Stomach (tissue), 8 donors: ENCODE measurements at regions not wholly inside any gene's neighbourhood (a gene's known extent, or its start where the extent isn't known, plus 50 kb on each side); places are given as distances from the start of the nearest gene placed in this dataset.

Experiments used
- DNase-seq, 2 donors: peaks; one replicate each; pipeline versions ENCODE4 v3.0.0 to v3.0.0-alpha.2; 2013 to 2019
- H3K27ac ChIP-seq, 5 donors: fragments of 200-600 bp in 4 of 5; sonication (generic) in 4 of 5; one replicate each; pipeline ENCODE4 v1.5.1; 2013 to 2019; ENCODE audit warnings: mild to moderate bottlenecking in 1 of 5, moderate library complexity in 1 of 5
- H3K27me3 ChIP-seq, 3 donors: fragments of 200-600 bp; sonication (generic); one replicate each; pipeline ENCODE4 v1.5.1; 2017 to 2019; ENCODE audit warnings: mixed run types in 1 of 3
- H3K36me3 ChIP-seq, 4 donors: fragments of 200-600 bp; sonication (generic); 1 replicate in 3 of 4; 2 replicates in 1 of 4; pipeline ENCODE4 v1.5.1; 2016 to 2019
- H3K4me1 ChIP-seq, 4 donors: fragments of 200-600 bp; sonication (generic); one replicate each; pipeline ENCODE4 v1.5.1; 2016 to 2019
- H3K4me3 ChIP-seq, 4 donors: fragments of 200-600 bp; sonication (generic) in 3 of 4; one replicate each; pipeline ENCODE4 v1.5.1; 2016 to 2019; ENCODE audit warnings: mild to moderate bottlenecking in 1 of 4
- H3K9me3 ChIP-seq, 4 donors: fragments of 200-600 bp; sonication (generic); one replicate each; pipeline ENCODE4 v1.5.1; 2016 to 2019
- EP300 ChIP-seq: sonication (generic); formaldehyde crosslinking; IDR thresholded peaks from one replicate; pipeline ENCODE4 v1.6.1; 2017; ENCODE audit warnings: antibody characterized with exemption
- POLR2A ChIP-seq, 4 donors: fragments of 450-650 bp; IDR thresholded peaks; one replicate each; pipeline ENCODE4 v1.6.1; 2016; ENCODE audit warnings: antibody characterized with exemption in 4 of 4, control low read depth in 2 of 4, mild to moderate bottlenecking in 1 of 4, moderate library complexity in 1 of 4
- POLR2AphosphoS5 ChIP-seq, 3 donors: sonication (generic); formaldehyde crosslinking; IDR thresholded peaks; one replicate each; pipeline ENCODE4 v1.6.1; 2016; ENCODE audit warnings: antibody characterized with exemption in 3 of 3
- WGBS, 5 donors: extraction: QIAGEN DNeasy Blood & Tissue Kit in 3 of 5; methylation state at CpG; one replicate each; pipeline versions ENCODE4 v1.1.5 to v1.1.7; 2013 to 2018; 5-methylcytosine and 5-hydroxymethylcytosine counted together
- intact Hi-C: fragments of 100-400 bp; cut with DNase I; formaldehyde crosslinking; loops from one replicate; pipeline ENCODE4 v1.15.1; 2023; ENCODE audit warnings: low total_unique reads
- TF ChIP-seq, protein P1 (sequence below), 7 experiments: fragments of 450-650 bp in 4 of 7; fragments of 200-600 bp in 3 of 7; sonication (generic) in 3 of 7; IDR thresholded peaks; one replicate each; pipeline ENCODE4 v1.5.1; 2016 to 2019; ENCODE audit warnings: antibody characterized with exemption in 7 of 7, control low read depth in 2 of 7, mild to moderate bottlenecking in 1 of 7
- donor health status: healthy with polysubstance abuse.
- donor health status: Bipolar disorder and iron deficiency.
- donor health status: healthy.

DNA sequence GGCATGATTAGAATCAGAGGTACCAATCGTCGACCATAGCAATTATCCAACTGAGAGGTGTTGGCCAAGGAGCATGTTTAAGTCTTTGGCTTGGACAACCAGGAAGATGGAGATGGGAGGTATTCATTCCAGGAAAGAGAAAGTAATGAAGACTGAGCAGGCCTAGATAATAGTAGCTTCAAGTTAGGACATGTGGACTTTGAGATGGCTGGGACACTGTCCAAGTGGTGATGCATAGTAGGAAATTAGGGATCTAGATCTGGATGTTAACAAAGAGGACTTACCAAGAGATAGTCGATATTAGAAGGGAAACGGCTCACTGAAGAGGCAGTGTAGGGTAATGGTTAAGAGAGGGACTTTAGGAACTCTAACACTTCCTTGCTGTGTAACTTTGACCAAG lies 266.7 kb downstream of the FAM76B start:
- 62 to 92% (median 70%) methylated on average over 4 of the region's 4 CpGs for WGBS, 5 donors
- H3K36me3 ChIP-seq: no peaks in the 10 kb centered on the region
- TF ChIP-seq EP300: no peak
- TF ChIP-seq POLR2AphosphoS5 (IDR thresholded peaks at IDR 0.05): no peak
- TF ChIP-seq, protein P1, sequence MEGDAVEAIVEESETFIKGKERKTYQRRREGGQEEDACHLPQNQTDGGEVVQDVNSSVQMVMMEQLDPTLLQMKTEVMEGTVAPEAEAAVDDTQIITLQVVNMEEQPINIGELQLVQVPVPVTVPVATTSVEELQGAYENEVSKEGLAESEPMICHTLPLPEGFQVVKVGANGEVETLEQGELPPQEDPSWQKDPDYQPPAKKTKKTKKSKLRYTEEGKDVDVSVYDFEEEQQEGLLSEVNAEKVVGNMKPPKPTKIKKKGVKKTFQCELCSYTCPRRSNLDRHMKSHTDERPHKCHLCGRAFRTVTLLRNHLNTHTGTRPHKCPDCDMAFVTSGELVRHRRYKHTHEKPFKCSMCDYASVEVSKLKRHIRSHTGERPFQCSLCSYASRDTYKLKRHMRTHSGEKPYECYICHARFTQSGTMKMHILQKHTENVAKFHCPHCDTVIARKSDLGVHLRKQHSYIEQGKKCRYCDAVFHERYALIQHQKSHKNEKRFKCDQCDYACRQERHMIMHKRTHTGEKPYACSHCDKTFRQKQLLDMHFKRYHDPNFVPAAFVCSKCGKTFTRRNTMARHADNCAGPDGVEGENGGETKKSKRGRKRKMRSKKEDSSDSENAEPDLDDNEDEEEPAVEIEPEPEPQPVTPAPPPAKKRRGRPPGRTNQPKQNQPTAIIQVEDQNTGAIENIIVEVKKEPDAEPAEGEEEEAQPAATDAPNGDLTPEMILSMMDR (IDR thresholded peaks at IDR 0.05): no peak
- TF ChIP-seq POLR2A (IDR thresholded peaks at IDR 0.05): no peak
- DNase-seq: no peak
- H3K27me3 ChIP-seq: no peaks in the 10 kb centered on the region
- no peak overlapping the region for H3K27ac ChIP-seq
- no peaks in the 10 kb centered on the region for H3K4me1 ChIP-seq
- intact Hi-C loops: no loop called here
- no peaks in the 10 kb centered on the region for H3K9me3 ChIP-seq
- no peak overlapping the region for H3K4me3 ChIP-seq

DNA sequence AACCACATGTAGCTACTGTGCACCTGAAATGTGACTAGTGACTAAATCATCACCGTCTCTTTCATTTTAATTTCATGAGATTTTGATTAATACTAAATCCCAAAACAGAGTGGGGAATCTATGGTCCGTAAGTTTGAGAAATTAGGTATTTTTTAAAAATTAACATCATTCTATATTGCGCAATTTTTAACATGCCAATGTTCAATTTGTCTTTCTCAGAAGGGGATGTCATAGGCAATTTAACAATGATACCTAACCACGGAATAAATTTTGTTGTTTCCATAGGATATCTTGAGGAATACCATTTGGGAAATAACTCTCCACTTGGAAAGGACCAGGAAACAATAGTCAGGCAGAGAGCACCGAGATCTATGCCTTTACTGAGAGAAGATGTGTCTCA lies 267.7 kb downstream of the FAM76B start:
- Histone ChIP-seq H3K27me3 (no peaks in the 10 kb centered on the region), H3K4me3 (no peak overlapping the region), H3K9me3 (no peaks in the 10 kb centered on the region), H3K27ac (no peak overlapping the region), H3K36me3 (no peaks in the 10 kb centered on the region), H3K4me1 (no peaks in the 10 kb centered on the region)
- WGBS, 5 donors: 91 to 95% (median 92%) methylated on average over 5 of the region's 5 CpGs
- intact Hi-C loops: no loop called here
- no peak for DNase-seq
- TF ChIP-seq POLR2AphosphoS5 (IDR thresholded peaks at IDR 0.05) (no peak), EP300 (no peak), POLR2A (IDR thresholded peaks at IDR 0.05) (no peak)
- TF ChIP-seq, protein P1 (IDR thresholded peaks at IDR 0.05): no peak

DNA sequence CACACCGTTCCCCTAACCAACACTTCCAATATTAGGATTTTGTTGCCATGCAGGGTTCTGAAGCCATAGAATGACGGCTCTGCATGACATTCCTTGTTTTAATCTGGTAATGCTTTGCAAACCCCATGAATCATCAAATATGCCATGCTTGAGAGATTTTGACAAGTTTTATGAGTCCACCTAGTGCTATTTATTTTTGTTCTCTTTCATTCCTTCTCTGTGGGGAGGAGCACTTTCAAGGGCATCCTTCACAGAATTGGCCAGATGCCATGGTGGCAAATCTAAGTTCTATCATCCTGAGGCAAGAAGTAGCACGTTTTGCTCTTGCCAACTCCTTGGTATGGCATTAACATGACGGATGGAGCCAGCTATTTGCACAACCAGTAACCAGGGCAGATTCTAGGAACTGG lies 268.4 kb downstream of the FAM76B start:
- Histone ChIP-seq H3K27me3 (no peaks in the 10 kb centered on the region), H3K4me3 (no peak overlapping the region), H3K36me3 (no peaks in the 10 kb centered on the region), H3K4me1 (no peaks in the 10 kb centered on the region), H3K9me3 (no peaks in the 10 kb centered on the region), H3K27ac (no peak overlapping the region)
- intact Hi-C loops: no loop called here
- DNase-seq: peak in 1 of 2 donors; percentile 38
- 62 to 72% (median 66%) methylated on average over 4 of the region's 4 CpGs for WGBS, 5 donors
- TF ChIP-seq, protein P1 (IDR thresholded peaks at IDR 0.05): no peak
- TF ChIP-seq EP300 (no peak), POLR2AphosphoS5 (IDR thresholded peaks at IDR 0.05) (no peak), POLR2A (IDR thresholded peaks at IDR 0.05) (no peak)

DNA sequence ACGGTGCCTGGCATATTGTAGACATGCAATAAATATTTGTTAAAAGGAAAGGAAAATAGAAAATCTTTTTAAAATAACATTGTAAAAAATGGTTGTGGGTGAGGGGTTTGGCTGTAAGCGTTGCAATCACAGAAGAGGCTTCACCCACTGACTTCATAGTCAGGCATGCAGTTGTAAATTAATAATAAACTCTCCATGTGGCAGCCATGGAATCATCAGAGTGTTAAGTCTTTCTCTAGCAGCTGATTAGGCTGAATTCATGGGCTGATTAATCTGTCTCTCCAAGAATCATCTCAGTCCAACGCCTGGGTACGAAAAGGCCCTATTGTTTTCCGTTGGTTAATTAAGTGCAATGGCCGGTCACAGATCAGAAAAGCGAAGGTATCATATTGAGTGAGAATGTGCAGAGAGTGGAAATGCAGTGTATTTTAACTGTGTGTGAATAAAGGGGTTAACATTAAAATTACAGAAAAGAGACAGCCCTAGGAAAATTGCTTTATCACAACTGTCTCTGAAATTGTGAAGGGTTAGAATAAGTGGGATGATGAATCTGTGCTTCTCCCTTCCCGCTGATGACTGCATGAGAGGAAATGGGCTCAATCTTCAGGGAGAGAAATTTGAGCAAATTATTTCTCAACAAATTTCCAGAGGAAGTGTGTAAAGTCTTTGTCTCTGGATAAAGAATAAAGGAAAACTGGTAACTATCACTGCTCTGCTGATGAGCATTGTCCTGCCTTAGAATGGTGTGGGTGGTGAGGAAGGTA lies 269.0 kb downstream of the FAM76B start:
- no peaks in the 10 kb centered on the region for H3K4me1 ChIP-seq
- WGBS, 5 donors: 90 to 95% (median 91%) methylated on average over 8 of the region's 8 CpGs
- no peak overlapping the region for H3K4me3 ChIP-seq
- H3K27ac ChIP-seq: no peak overlapping the region
- no peak for TF ChIP-seq EP300
- TF ChIP-seq, protein P1 (IDR thresholded peaks at IDR 0.05): no peak
- TF ChIP-seq POLR2AphosphoS5 (IDR thresholded peaks at IDR 0.05): no peak
- TF ChIP-seq POLR2A (IDR thresholded peaks at IDR 0.05): no peak
- intact Hi-C loops: no loop called here
- no peaks in the 10 kb centered on the region for H3K27me3 ChIP-seq
- no peak for DNase-seq
- no peaks in the 10 kb centered on the region for H3K9me3 ChIP-seq
- no peaks in the 10 kb centered on the region for H3K36me3 ChIP-seq
